ENCODE measurements at regions not wholly inside any gene's neighbourhood (a gene's known extent, or its start where the extent isn't known, plus 50 kb on each side); places are given as distances from the start of the nearest gene placed in this dataset.
"Not testable (repeated sequence)": the region's sequence is repeated elsewhere in the genome, so short reads cannot be mapped to it uniquely, and the experiment has no call there.

- in situ Hi-C loops (cut with MboI) (loop anchor here (5.0 to 10.0 kb wide), 2 partner anchors 553 to 650 kb away; no protein-coding TSS in a partner anchor), intact Hi-C loops (cut with micrococcal nuclease; ENCODE audit: unreplicated experiment) (loop anchor here (10.0 kb wide), 1 partner anchor 913 kb away; the partner anchor contains the start of gene CST9)
- H3K27me3 ChIP-seq (replicated peaks in 1 of 2; ENCODE audit: control insufficient read depth in 2 of 2, insufficient read depth in 2 of 2, low read length in 1 of 2) = no peaks in the 10 kb centered on the region
- H4K20me1 ChIP-seq (ENCODE audit: control insufficient read depth, insufficient read depth) = no peaks in the 10 kb centered on the region
- 26% methylated on average over 3 of the region's 4 CpGs for WGBS (ENCODE audit: insufficient coverage, insufficient replicate concordance, low lambda C conversion rate, missing lambda C conversion rate)
- no peak for TF ChIP-seq IRF5 (IDR thresholded peaks at IDR 0.05; ENCODE audit: borderline replicate concordance)
- H3K4me2 ChIP-seq (ENCODE audit: control insufficient read depth, insufficient read depth) = no peak overlapping the region
- RAD21 ChIA-PET (ENCODE audit: unreplicated experiment) = interaction anchor here (0.7 to 4.5 kb wide), 28 partner anchors 8 to 755 kb away, joined by 3 to 35 read pairs (median 4); partner anchors contain the start of gene CD93
- no TSS peak for BruUV-seq (replicated peaks)
- ATAC-seq (no peak; the same call in 2 of the 3 replicates), DNase-seq (ENCODE audit: low read depth, low spot score) (no peak), FAIRE-seq (no peak)
- H3K79me2 ChIP-seq (ENCODE audit: control insufficient read depth, insufficient read depth, low read length) = no peaks in the 10 kb centered on the region
- POLR2A ChIA-PET = no interaction called here
- H3K27ac ChIP-seq (ENCODE audit: control insufficient read depth, insufficient read depth) = no peak overlapping the region
- H3K4me1 ChIP-seq (ENCODE audit: control insufficient read depth, insufficient read depth, low read length) = no peaks in the 10 kb centered on the region
- CTCF ChIA-PET = interaction anchor here (0.6 to 6.4 kb wide), 50 partner anchors 9 to 914 kb away, joined by 3 to 100 read pairs (median 4); no protein-coding TSS in a partner anchor
- H2AFZ ChIP-seq (ENCODE audit: control insufficient read depth, low read depth, low read length) = no peak overlapping the region; the same call in 1 of the 2 replicates
- H3K9ac ChIP-seq (ENCODE audit: control insufficient read depth, insufficient read depth, low read length) = no peak overlapping the region
- SMC1A ChIA-PET (ENCODE audit: uncharacterized antibody, unreplicated experiment) = interaction anchor here (0.7 to 5.1 kb wide), 24 partner anchors 8 to 648 kb away, joined by 3 to 32 read pairs (median 4); no protein-coding TSS in a partner anchor
- H3K4me3 ChIP-seq = no peak overlapping the region
- no peaks in the 10 kb centered on the region for H3K36me3 ChIP-seq (ENCODE audit: control insufficient read depth in 2 of 2, insufficient read depth in 2 of 2, low read length in 1 of 2)
- no peaks in the 10 kb centered on the region; the same call in 2 of the 3 replicates for H3K9me3 ChIP-seq (replicated peaks; ENCODE audit: control insufficient read depth, insufficient read depth, low read length)
Measured at GRCh38 chr20:22692119-22692475, 107.7 kb upstream of the FOXA2 start.

- H3K79me2 ChIP-seq (ENCODE audit: control insufficient read depth, insufficient read depth, low read length); H3K4me1 ChIP-seq (ENCODE audit: control insufficient read depth, insufficient read depth, low read length); FAIRE-seq; H3K27me3 ChIP-seq (replicated peaks in 1 of 2; ENCODE audit: control insufficient read depth in 2 of 2, insufficient read depth in 2 of 2, low read length in 1 of 2); DNase-seq (ENCODE audit: low read depth, low spot score); H4K20me1 ChIP-seq (ENCODE audit: control insufficient read depth, insufficient read depth); H3K4me3 ChIP-seq; H3K9me3 ChIP-seq (replicated peaks; ENCODE audit: control insufficient read depth, insufficient read depth, low read length); H3K4me2 ChIP-seq (ENCODE audit: control insufficient read depth, insufficient read depth); H3K9ac ChIP-seq (ENCODE audit: control insufficient read depth, insufficient read depth, low read length); ATAC-seq; POLR2A ChIA-PET; H3K36me3 ChIP-seq (ENCODE audit: control insufficient read depth in 2 of 2, insufficient read depth in 2 of 2, low read length in 1 of 2); BruUV-seq (replicated peaks); H3K27ac ChIP-seq (ENCODE audit: control insufficient read depth, insufficient read depth); H2AFZ ChIP-seq (ENCODE audit: control insufficient read depth, low read depth, low read length): not testable (repeated sequence)
- in situ Hi-C loops (cut with MboI) = loop anchor here (5.0 to 10.0 kb wide), 2 partner anchors 552 to 650 kb away; no protein-coding TSS in a partner anchor
- 16% methylated on average over 5 of the region's 6 CpGs for WGBS (ENCODE audit: insufficient coverage, insufficient replicate concordance, low lambda C conversion rate, missing lambda C conversion rate)
- intact Hi-C loops (cut with micrococcal nuclease; ENCODE audit: unreplicated experiment) = loop anchor here (10.0 kb wide), 1 partner anchor 912 kb away; the partner anchor contains the start of gene CST9
- ChIA-PET RAD21 (ENCODE audit: unreplicated experiment) (interaction anchor here (0.6 to 4.5 kb wide), 18 partner anchors 11 to 755 kb away, joined by 3 to 35 read pairs (median 5); no protein-coding TSS in a partner anchor), CTCF (interaction anchor here (0.6 to 6.4 kb wide), 33 partner anchors 9 to 914 kb away, joined by 3 to 100 read pairs (median 5); no protein-coding TSS in a partner anchor), SMC1A (ENCODE audit: uncharacterized antibody, unreplicated experiment) (interaction anchor here (0.6 to 5.1 kb wide), 19 partner anchors 8 to 648 kb away, joined by 3 to 32 read pairs (median 5); no protein-coding TSS in a partner anchor)
Measured at GRCh38 chr20:22692620-22693019, 108.2 kb upstream of the FOXA2 start.

Data from GM12878 (cell line).